GM18508 (cell line): ENCODE measurements at regions not wholly inside any gene's neighbourhood (a gene's known extent, or its start where the extent isn't known, plus 50 kb on each side); places are given as distances from the start of the nearest gene placed in this dataset.
"Not testable (repeated sequence)": the region's sequence is repeated elsewhere in the genome, so short reads cannot be mapped to it uniquely, and the experiment has no call there.

Experiments
- ATAC-seq: cut with Tn5 transposase; IDR thresholded peaks from one replicate; pipeline ENCODE4 v1.9.1; 2021; ENCODE audit warnings: moderate number of reproducible peaks; ENCODE audit not compliant: insufficient read depth, unreplicated experiment

DNA sequence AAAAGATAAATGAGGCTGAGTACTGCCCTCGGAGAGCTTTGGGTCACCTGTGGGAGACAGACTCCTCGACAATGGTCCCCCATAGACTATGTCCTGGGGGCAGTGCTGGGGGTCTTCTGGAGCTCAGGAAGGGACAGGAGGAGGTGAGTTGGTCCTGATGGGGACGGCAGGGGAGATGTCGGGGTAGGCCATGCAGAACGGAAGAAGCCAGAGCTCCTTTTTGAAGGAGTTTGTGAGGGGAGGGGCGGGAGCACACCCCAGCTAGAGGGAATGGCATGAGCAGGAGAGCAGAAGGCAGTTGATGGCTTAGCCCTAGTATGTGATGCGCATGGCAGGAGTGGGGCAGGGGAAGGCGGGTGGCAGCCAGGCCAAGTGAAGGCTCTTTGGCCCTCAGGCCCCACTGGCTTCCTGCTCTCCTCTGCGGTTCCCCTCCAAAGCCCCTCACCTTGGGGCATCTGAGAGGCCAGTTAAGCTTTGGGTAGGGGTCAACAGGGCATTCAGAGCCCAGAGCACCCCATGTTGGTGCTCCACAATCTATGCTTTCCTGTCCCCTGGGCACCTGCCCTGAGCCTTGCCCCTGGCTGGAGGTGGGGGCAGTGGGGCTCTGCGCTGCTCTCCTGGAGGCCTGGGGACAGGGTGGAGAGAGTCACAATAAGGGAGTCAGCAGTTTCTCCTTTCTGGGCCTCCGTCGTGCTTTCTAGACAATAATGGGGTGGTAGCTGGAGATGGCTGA, 179.3 kb downstream of the SMAD6 start:
- ATAC-seq = no peak

DNA sequence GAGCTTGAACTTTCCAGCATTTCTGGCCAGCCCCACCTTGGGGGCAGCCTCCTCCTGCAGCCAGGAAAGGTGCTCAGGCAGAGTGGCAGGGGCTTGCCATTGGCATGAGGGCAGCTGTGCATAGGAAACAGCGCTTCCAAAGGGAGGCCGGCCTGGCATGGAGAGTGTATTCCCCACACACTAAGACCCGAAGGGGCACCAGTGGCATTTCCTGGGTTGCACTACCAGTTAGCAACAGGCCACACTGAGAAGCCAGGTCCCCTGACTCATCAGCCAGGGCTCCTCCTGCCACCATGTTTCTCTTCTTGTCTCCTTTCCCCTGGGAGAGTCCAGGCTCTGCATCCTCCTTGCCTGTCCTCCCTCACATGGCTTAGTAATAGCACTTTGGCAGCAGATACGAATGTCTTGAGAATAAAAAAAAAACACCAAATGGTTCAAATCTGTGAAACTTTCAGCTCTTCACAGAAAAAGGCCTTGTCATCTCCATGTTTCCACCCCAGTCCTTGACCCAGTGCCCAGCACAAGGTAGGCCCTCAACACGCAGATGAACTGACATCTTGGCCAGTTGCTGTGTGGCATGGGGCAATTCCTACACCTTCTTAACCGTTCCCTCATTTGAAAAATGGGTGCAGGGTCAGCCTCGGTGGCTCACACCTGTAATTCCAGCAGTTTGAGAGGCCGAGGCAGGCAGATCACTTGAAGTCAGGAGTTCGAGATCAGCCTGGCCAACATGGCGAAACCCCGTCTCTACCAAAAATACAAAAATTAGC, 180.4 kb downstream of the SMAD6 start:
- ATAC-seq = no peak

DNA sequence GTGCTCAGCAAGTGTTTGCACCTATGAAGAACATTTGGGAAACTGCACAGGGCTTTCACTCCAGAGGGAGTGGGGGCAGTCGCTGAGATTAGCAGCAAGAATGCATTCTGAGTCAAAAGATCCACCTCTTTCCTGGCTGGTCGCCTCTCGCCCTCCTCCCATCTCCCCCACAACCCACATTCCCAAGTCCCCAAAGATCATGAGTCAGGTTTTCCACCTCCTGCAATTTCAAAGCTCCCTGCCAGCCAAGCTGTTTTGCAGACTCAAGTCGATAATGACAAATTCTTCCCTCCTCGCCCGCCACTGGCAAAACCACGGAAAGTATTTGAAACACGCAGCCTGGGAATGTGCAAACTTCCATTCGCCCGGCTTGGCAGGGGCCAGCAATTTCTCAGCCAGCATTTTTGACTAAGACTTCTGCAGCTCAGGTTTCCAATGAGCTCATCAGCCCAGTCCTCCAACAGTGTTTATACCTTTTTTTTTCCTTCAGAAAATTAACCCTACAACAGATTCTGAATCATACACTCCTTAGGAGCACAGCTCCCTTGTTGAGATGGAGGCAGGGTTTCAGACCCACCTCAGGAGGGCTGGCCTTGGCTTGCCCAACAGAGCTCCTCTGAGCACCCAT, 181.4 kb downstream of the SMAD6 start:
- ATAC-seq = no peak

DNA sequence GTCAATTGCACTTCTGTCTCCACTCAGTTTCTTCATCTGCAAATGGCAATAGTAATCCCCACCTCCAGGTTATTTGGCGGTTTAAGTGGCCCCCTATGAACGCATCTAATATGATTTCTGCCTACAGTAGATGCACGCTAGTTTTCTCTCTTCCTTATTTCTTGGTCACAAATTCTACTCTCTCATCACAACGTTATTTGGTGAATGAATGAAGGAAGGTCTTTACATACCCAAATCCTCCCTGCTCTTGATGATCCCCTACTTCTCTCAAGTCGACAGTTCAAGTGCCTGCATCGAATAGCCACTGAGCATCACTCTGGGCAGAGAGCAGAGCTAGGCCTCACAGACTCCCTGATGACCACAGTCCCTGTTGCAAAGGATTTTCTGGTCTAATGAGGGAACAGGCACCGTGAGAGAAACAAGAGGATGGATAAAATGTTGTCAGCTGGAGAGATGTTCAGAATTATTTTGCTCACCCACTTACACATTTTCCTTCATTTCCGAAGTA, 181.2 kb upstream of the SMAD3 start:
- ATAC-seq = no peak

DNA sequence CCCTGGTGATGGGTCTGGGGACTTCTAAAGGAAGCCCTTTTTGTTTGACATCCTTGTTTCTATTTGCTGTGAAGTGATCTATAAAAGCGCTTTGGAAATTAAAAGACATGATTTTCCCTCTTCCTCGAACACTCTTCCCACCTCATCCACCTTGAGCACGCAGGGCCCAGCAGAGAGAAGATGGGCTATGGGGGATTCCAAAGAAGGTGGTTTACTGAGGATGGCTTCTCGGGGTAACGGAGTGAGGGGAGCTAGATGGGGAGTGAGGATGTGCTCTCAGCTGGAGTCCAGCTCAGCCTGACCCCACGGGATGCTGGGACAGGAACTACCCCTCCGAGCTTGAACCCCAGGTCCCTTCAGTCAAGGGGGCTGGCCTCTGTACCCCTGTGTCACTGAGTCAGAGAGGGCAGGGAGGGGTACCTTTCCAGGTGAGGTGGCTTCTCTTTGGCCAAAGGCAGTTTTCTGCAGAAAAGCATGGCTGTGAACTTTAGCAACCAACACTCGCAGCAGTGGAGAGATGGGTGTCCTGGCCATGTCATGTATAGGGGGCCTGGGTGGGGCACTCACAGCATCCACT, 180.7 kb upstream of the SMAD3 start:
- ATAC-seq = no peak

DNA sequence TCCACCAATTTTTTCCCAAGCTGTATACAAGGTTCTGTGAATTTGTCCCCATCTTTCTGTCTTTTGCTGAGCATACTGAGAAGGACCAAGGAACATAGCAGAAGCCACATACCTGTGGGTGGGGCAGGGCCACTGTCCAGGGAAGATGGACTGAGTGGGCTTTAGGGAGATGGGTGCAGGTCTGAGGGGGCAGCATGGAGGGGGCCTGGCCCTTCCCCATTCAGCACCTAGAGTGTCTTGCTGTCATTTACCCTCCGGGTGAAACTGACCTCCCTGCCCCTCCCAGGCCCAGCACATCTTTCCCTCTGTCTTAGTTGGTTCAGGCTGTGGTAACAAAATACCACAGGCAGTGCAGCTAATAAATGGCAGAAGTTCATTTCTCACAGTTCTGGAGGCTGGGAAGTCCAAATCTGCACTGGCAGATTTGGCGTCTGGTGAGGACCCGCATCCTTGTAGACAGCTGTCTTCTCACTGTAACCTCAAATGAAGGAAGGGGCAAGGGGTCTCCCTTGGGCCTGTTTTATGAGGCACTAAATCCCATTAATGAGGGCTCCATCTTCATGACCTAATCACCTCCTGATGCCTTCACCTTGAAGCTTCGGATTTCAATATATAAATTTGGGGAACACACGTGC, 180.0 kb upstream of the SMAD3 start:
- ATAC-seq = no peak

DNA sequence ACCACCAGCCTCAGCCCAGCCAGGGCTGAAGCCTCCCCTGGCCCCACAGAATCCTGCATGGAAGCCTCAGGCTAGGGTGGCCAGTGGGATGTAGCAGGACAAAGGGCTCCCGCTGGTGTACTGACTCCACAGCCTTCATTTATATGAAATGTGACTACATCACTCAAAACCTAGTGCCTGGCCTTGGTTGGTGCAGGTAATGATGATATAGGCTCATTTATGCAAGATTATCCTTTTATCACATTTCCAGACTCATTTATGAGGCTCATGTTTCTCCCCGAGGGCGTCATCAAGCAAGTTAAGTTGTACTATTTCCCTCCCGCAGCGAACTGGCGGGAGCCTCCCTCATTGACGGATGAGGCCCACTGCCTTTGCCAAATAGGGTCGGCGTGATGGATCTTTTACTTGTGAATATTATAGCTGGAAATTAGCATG, 179.1 kb upstream of the SMAD3 start:
- ATAC-seq = no peak

DNA sequence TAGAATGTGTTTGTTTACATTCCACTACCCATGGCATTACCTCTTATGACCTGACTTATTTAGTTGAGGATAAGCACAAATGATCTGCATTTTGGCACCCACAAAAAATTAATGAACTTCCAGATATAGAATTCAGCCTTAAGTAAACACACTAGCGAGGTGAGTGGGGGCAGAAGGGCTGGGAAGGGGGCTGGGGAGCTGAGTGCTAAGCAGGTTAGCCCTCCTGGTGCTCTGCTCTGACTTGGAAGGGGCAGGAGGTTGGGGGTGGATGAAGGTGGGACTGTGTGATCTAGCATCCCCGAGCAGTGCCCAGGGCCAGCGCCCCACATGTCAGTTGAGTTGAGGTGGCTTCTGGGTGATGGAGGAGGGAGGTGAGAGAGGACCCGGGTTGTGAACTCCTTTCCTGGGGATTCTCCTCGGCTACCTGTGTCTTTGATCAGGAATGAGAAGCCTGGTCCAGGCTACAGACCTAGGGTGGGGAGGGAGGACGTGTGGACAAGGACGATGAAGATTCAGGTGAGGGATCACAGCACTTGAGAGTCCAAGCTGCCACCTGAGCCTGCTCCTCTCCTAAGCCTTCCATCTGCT, 178.6 kb upstream of the SMAD3 start:
- ATAC-seq = no peak

DNA sequence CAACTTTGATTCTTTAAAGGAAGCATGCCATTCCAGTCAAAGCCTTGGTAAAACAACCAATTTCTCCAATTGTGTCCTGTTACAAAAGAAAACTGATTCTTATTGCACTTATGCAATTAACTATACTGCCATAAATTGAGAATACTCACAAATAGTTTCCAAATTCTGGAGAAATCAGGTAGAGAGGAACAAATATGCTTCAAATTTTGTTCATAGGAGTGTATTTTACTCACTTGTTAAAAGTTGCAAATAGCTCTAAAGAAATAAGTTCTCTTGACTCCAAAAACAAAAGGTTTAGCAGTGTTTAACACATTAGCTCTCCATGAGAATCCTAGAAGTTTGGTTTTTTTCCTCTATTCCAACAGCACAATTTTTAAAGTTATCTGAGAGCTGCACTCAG, 176.1 kb upstream of the SMAD3 start:
- ATAC-seq = not testable (repeated sequence)

DNA sequence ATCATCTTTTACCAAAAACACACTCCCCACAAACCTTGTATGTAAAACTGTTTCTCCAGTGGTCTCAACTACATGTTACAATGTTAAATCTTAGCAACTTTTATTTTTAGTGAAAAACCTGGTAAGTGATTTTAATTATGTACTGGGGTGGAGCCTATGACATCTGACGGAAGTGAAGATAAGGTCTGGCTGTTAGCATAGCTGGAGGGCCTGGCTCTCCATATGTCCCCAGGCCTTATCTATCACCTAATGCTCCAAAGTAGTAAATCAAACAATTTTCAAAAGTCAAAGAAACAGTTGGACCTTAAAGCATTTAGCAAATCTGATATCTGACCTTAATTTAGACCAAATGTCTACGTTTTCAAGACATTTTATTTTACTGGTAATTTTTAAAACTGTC, 173.6 kb upstream of the SMAD3 start:
- ATAC-seq = no peak

DNA sequence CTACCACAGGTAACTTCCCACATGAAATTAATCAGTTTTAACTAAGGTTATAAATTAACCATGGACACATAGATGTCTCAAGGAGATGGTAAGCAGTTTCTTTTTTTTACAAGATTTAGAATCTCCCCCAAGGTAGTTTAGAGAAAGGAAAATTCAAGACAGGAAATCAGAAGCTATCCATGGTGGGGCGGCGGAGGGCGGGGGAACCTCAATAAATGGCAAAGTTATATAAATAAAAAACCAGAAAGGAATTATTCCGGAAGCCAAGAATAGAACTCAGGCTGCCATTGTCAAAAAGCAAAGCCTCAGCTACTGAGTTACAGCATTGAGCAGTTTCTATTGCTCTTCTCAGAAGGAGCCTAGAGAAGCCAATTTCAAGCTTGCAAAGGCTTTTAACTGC, 172.1 kb upstream of the SMAD3 start:
- ATAC-seq = no peak

DNA sequence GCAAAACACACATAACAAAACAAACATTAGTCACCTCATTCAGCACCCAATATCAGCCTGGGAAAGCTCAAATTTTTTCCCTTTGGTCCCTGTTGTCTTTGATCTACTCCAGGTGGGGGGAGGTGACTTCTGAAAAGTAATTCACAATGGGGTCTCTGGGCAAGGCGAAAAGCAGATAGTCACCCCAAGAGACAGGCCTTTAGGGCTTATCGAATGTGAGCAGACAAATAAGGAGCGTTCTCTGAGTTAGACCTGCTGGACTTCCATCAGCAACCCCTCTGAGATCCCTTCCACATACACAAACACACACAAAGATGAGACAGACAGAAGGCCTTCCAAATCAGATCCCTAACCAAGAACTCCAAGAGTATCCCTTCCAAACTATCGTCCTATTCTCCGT, 171.0 kb upstream of the SMAD3 start:
- ATAC-seq = no peak

DNA sequence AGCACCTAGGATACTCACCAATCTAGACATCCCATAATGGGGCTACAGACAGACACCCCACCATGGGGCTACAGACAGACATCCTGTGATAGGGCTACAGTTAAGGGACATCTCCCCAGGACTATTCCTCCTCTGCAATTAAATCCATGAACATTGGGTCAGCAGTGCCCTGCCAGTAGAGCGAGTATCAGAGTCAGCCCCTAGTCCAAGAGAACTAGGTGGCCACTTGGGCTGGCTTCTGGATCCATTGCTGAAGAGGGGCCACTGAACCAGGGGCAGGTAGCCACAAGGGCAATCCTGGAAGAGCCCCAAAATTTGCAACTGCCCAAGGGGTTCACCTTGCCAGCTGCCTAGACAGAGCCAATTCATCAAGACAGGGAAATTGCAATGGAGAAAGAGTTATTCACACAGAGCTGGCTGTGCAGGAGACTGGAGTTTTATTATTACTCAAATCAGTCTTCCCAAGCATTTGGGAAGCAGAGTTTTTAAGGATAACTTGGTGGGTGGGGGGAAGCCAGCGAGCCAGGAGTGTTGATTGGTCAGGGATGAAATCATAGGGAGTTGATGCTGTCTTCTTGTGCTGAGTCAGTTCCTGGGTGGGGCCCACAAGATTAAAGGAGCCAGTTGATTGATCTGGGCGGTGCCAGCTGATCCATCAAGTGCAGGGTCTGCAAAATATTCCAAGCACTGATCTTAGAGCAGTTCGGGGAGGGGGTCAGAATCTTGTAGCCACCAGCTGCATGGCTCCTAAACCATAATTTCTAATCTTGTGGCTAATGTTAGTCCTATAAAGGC, 170.2 kb upstream of the SMAD3 start:
- ATAC-seq = no peak

DNA sequence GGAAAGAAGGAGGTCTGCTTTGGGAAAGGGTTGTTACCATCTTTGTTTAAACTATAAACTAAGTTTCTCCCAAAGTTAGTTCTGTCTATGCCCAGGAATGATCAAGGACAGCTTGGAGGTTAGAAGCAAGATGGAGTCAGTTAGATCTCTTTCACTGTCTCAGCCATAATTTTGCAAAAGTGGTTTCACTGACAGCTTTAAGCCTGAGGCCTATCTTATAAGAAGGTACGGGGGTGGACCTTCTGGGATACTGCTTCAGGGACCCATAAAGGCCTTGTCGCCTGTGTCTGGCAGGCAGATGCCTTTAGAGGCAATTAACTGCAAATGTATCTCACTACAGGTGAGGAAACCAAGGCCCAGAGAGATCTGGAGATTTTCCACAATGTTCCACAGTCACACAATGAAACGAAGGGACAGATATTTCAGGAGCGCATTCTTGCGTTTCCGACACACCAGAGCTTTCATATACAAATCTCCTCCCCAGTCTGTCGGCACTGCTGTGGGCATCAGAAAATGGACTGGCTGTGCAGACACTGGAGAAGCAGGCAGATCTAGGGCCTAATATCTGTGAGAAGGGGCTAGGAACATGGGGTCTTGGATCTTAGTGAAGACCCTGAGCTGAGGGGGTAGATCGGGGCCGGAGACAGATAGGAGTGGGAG, 169.5 kb upstream of the SMAD3 start:
- ATAC-seq = no peak

DNA sequence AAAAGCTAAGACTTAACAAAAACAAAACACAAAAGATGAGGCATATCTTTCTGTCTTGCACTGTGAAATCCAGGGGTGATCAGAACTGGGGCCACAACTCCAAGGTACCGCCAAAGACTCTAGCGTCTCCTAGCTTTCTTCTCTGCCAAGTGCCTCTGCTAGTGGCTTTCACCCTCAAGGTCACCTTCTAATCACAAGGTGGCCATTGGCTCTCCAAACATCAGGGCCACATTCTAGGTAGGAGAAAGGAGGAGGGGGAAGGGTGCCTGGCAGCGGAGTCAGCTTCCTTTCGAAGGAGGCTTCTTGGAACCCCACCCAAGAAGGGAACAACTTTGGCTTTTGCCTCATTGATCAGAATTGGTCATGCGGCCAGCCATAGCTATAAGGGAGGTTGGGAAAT, 168.8 kb upstream of the SMAD3 start:
- ATAC-seq = no peak

DNA sequence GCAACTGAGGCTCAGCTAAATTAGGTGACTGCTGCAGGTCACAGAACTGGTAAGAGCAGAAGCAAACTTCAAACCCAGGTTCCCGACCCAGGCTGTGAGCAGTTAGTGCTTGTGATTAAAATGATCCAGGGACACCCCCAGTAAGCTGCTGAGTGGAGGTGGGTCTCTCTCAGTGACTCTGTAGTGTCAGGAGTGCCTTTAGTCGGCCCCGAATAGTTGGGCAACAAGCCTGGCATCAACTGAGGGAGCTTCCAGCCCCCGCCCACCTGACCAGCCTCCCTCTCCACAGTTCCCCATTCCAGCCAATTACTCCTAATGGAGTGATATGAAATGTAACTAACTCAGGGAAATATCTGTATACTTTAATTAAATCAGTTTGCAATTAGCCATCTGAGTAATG, 168.0 kb upstream of the SMAD3 start:
- ATAC-seq = no peak

DNA sequence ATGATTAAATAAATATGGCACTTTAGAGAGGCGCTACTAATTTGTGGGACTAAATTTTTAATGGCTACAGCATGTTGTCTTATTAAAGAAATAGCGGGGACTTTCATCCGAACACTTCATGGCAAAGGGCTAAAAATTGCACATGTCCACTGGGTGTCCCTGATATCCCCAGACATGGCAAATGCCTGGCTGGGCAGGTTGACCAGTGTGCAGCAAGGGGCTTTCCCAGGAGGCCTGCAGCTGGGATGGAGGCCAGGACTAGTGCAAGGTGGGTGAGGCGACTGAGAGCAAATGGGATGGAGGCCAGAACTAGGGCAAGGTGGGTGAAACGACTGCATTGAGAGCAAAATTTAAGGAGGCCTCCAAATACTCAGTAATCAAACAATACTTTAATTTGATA, 167.4 kb upstream of the SMAD3 start:
- no peak for ATAC-seq

DNA sequence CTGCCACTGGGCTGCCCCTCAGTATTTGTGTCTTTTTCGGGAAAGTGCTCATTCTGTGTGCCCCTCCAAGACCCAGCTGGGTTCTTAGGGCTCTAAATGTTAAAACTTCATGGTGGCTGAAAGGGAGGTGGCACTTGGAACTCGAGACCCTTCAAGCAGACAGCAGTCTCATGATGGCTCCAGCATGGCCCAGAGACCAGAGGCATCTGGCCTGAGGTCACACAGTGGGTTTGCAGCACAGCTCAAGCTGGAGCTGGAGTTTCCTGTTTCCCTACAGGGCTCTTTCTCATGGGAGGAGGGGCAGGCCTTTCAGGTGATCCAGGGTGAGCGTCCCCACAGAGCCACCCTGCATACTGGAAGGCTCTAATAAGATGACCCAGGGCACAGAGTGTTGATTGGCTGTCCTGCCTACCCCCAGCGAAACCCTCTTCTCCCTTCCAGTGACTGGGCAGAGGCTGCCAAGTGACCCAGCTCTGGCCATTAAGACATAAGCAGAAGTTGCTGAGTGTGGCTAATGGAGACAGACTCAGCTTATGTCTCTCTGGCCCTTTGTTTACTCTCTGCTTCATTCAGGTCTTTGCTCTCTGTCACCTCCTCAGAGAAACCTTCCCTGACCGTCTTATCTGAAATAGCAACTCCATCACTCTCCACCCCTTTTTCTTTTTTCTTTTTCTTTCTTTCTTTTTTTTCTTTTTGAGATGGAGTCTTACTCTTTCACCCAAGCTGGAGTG, 166.6 kb upstream of the SMAD3 start:
- no peak for ATAC-seq
